Hepatocyte (in vitro differentiated cells): ENCODE measurements at regions not wholly inside any gene's neighbourhood (a gene's known extent, or its start where the extent isn't known, plus 50 kb on each side); places are given as distances from the start of the nearest gene placed in this dataset.

Experiments used
- DNase-seq: peaks from one replicate; pipeline ENCODE4 v3.0.0-alpha.2; 2016; ENCODE audit warnings: low spot score
- H2AFZ ChIP-seq: fragments of 200-600 bp; sonication (generic); 2 replicates; pipeline ENCODE4 v1.6.0; 2016; ENCODE audit warnings: antibody characterized with exemption, mild to moderate bottlenecking
- H3K27ac ChIP-seq: fragments of 200-600 bp; sonication (generic); 2 replicates; pipeline ENCODE4 v1.5.1; 2016; ENCODE audit warnings: mild to moderate bottlenecking
- H3K27me3 ChIP-seq: fragments of 200-600 bp; sonication (generic); 2 replicates; pipeline ENCODE4 v1.6.1; 2016
- H3K36me3 ChIP-seq: fragments of 200-600 bp; sonication (generic); replicated peaks from 2 replicates; pipeline ENCODE4 v1.5.1; 2016; ENCODE audit warnings: low read depth; ENCODE audit not compliant: insufficient read depth
- H3K4me1 ChIP-seq: fragments of 200-600 bp; sonication (generic); 2 replicates; pipeline ENCODE4 v1.5.1; 2016; ENCODE audit warnings: mild to moderate bottlenecking, moderate library complexity; ENCODE audit not compliant: insufficient read depth
- H3K4me2 ChIP-seq: fragments of 200-600 bp; sonication (generic); 2 replicates; pipeline ENCODE4 v1.6.0; 2016
- H3K4me3 ChIP-seq: fragments of 200-600 bp; sonication (generic); 2 replicates; pipeline ENCODE4 v1.5.1; 2016; ENCODE audit warnings: mild to moderate bottlenecking
- H3K79me2 ChIP-seq: fragments of 200-600 bp; sonication (generic); 2 replicates; pipeline ENCODE4 v1.6.0; 2017; ENCODE audit warnings: mild to moderate bottlenecking
- H3K9me2 ChIP-seq: fragments of 200-600 bp; sonication (generic); replicated peaks from 2 replicates; pipeline ENCODE4 v1.6.0; 2017; ENCODE audit warnings: mild to moderate bottlenecking; ENCODE audit not compliant: insufficient read depth
- H3K9me3 ChIP-seq: fragments of 200-600 bp; sonication (generic); 2 replicates; pipeline ENCODE4 v1.5.1; 2016; ENCODE audit warnings: low read depth, mild to moderate bottlenecking
- H4K20me1 ChIP-seq: fragments of 200-600 bp; sonication (generic); 2 replicates; pipeline ENCODE4 v1.6.0; 2016; ENCODE audit warnings: mild to moderate bottlenecking; ENCODE audit not compliant: insufficient read depth, poor library complexity, severe bottlenecking
- EZH2 ChIP-seq: fragments of 200-600 bp; sonication (generic); IDR thresholded peaks from 2 replicates; pipeline ENCODE4 v1.6.1; 2016; ENCODE audit warnings: antibody characterized with exemption, mild to moderate bottlenecking, borderline replicate concordance
- EZH2phosphoT487 ChIP-seq: fragments of 200-600 bp; sonication (generic); IDR thresholded peaks from one replicate; pipeline ENCODE4 v1.6.1; 2018; ENCODE audit warnings: antibody characterized with exemption, mild to moderate bottlenecking, low read depth, moderate library complexity; ENCODE audit not compliant: unreplicated experiment, severe bottlenecking
- WGBS: methylation state at CpG from one replicate; pipeline ENCODE4 v1.1.6; 2016; ENCODE audit warnings: low lambda C conversion rate; ENCODE audit errors: missing lambda C conversion rate; 5-methylcytosine and 5-hydroxymethylcytosine counted together
- TF ChIP-seq, protein P1 (sequence below): fragments of 200-600 bp; sonication (generic); IDR thresholded peaks from 2 replicates; pipeline ENCODE4 v1.5.1; 2016; ENCODE audit warnings: antibody characterized with exemption, mild to moderate bottlenecking; ENCODE audit not compliant: poor library complexity

DNA sequence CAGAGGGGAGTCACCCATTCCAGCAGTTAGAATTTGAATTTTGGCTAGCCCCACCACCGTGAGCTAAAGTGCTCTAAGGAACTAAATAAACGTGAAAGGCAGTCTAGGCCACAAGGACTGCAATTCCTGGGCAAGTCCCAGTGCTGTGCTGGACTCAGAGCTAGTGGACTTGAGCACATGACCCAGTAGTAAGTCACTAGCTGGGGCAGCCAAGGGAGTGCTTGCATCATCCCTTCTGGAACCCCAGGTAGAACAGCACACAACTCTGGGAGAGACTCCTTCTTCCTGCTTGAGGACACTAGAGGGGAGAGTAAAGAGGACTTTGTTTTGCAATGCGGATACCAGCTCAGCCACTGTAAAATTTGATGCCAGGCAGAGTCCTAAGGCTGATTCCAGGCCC is 672.2 kb downstream of the CPS1 start:
- Histone ChIP-seq H3K4me2 (no peak overlapping the region), H3K9me2 (no peaks in the 10 kb centered on the region), H3K27me3 (no peaks in the 10 kb centered on the region), H3K4me1 (no peaks in the 10 kb centered on the region), H3K9me3 (no peaks in the 10 kb centered on the region), H3K27ac (no peak overlapping the region), H4K20me1 (no peaks in the 10 kb centered on the region), H2AFZ (no peak overlapping the region), H3K4me3 (no peak overlapping the region), H3K36me3 (no peaks in the 10 kb centered on the region), H3K79me2 (no peaks in the 10 kb centered on the region)
- TF ChIP-seq EZH2 (no peak), EZH2phosphoT487 (no peak)
- TF ChIP-seq, protein P1, sequence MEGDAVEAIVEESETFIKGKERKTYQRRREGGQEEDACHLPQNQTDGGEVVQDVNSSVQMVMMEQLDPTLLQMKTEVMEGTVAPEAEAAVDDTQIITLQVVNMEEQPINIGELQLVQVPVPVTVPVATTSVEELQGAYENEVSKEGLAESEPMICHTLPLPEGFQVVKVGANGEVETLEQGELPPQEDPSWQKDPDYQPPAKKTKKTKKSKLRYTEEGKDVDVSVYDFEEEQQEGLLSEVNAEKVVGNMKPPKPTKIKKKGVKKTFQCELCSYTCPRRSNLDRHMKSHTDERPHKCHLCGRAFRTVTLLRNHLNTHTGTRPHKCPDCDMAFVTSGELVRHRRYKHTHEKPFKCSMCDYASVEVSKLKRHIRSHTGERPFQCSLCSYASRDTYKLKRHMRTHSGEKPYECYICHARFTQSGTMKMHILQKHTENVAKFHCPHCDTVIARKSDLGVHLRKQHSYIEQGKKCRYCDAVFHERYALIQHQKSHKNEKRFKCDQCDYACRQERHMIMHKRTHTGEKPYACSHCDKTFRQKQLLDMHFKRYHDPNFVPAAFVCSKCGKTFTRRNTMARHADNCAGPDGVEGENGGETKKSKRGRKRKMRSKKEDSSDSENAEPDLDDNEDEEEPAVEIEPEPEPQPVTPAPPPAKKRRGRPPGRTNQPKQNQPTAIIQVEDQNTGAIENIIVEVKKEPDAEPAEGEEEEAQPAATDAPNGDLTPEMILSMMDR: no peak
- DNase-seq: peak; percentile 5
- 86% methylated on average over 3 of the region's 3 CpGs for WGBS

DNA sequence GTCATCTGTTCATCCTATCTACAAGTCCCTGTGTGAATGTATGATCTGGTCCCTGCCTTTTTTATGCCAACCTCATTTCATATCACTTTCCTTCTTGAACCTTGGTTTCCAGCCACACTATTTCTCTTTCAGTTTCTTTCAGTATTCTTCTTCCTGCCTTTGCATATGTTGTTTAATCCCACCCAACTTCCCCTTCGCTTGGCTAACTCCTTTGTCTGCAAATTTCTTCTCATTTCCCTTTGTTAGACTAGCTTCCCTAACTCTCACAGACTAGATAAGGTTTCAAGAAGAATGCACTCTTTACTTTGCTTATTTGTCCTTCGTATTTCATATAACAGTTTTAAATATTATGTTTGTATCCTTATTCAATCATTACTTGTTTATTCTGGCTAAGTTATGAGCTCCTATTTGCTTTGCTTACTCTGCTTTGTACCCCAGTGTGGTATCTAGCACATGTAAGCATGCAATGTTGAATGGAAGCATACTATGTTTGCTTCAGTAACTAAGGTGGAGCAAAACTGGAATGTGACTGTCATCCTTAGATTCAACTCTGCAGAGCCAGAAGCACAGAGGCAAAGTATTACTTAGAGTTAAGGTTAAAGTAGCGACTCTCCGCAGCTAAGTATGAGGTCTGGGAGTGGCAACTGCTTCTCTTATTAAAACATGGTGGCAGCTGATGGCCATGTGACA is 681.3 kb downstream of the CPS1 start:
- Histone ChIP-seq H3K27me3 (no peaks in the 10 kb centered on the region), H3K4me3 (no peak overlapping the region), H3K36me3 (no peaks in the 10 kb centered on the region), H3K4me2 (no peak overlapping the region), H3K27ac (no peak overlapping the region), H3K9me3 (no peaks in the 10 kb centered on the region), H3K79me2 (no peaks in the 10 kb centered on the region), H3K9me2 (no peaks in the 10 kb centered on the region), H2AFZ (no peak overlapping the region), H3K4me1 (no peaks in the 10 kb centered on the region), H4K20me1 (no peaks in the 10 kb centered on the region)
- WGBS: 82% methylated on average over 4 of the region's 4 CpGs
- DNase-seq: no peak
- TF ChIP-seq EZH2 (no peak), EZH2phosphoT487 (no peak)
- TF ChIP-seq, protein P1: no peak

DNA sequence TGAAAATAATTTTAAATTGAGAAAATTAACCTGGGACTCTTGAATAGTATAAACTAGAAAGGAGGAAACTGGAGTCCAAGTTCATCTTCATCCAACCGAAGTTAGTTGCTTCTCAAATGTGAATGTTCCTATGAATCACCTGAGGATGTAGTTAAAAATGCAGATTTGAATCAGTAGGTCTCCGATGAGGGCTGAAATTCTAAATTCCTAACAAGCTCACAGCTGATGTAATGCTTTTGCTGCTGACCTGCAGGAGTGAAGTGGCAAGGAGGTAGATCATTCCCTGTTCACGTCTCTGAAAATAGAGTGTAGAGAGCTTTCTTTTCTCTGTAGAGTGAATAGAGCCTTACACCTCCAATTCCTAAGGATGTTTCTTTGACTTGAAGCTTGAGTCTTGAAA is 685.5 kb downstream of the CPS1 start:
- Histone ChIP-seq H3K9me3 (no peaks in the 10 kb centered on the region), H3K27me3 (no peaks in the 10 kb centered on the region), H3K4me3 (no peak overlapping the region), H3K27ac (no peak overlapping the region), H3K4me2 (no peak overlapping the region), H4K20me1 (no peaks in the 10 kb centered on the region), H3K36me3 (no peaks in the 10 kb centered on the region), H3K79me2 (no peaks in the 10 kb centered on the region), H2AFZ (no peak overlapping the region), H3K4me1 (no peaks in the 10 kb centered on the region), H3K9me2 (no peaks in the 10 kb centered on the region)
- no peak for TF ChIP-seq EZH2phosphoT487
- TF ChIP-seq, protein P1: no peak
- TF ChIP-seq EZH2: no peak
- DNase-seq: no peak
- 90% methylated on average over 3 of the region's 3 CpGs for WGBS

DNA sequence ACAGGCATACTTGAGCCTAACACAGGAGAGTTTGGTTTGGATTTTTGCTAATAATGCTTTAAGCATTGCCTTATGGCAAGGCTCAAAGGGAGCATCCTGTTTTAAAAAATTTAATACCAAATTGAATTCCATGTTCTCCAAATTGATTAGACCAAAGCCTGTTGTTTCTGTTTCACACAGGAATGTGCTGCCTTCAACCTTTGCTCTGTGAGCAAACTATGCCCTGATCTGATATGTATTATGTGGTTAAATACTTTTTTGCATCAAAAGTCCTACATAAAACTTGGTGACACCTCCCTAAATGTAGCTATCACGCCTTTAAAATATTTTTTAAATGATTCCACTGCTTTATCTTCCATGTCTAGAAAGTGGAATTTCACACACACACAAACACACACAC is 691.4 kb downstream of the CPS1 start:
- Histone ChIP-seq H3K4me1 (no peaks in the 10 kb centered on the region), H3K27ac (no peak overlapping the region), H3K4me2 (no peak overlapping the region), H3K27me3 (no peaks in the 10 kb centered on the region), H3K36me3 (no peaks in the 10 kb centered on the region), H3K9me3 (no peaks in the 10 kb centered on the region), H4K20me1 (no peaks in the 10 kb centered on the region), H2AFZ (no peak overlapping the region), H3K4me3 (no peak overlapping the region), H3K9me2 (no peaks in the 10 kb centered on the region), H3K79me2 (no peaks in the 10 kb centered on the region)
- no peak for DNase-seq
- TF ChIP-seq EZH2 (no peak), EZH2phosphoT487 (no peak)
- TF ChIP-seq, protein P1: no peak
- 85% methylated on average over 1 of the region's 1 CpG for WGBS
